HG02973 (cell line): ENCODE measurements at regions not wholly inside any gene's neighbourhood (a gene's known extent, or its start where the extent isn't known, plus 50 kb on each side); places are given as distances from the start of the nearest gene placed in this dataset.

Experiments
- ATAC-seq: cut with Tn5 transposase; IDR thresholded peaks from one replicate; pipeline ENCODE4 v1.9.1; 2021; ENCODE audit warnings: moderate library complexity; ENCODE audit not compliant: unreplicated experiment

GRCh38 chr18:76255070-76255683, 239.9 kb downstream of the ZNF516 start:
- no peak for ATAC-seq

- no peak for ATAC-seq
Observed at GRCh38 chr18:76252880-76253279, 242.2 kb downstream of the ZNF516 start.

DNA sequence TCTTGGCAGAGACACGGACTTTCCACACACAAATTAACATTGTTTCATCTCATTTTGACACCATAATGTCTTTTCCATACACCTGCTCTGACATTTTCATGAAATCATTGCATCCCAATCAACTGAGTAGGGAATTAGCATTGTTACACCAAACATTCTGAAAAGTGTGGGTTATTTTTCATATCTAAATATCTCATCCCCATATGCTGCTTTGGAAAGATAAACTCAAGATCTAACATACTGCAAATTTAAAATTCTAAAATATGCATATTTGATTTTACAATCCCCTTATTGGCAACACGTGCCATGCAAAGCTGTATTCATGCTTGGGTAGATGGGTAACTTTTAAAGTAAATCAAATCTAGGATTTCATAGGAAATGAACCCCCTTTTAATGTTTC, 242.9 kb downstream of the ZNF516 start:
- ATAC-seq: no peak

GRCh38 chr18:76251691-76252090, 243.4 kb downstream of the ZNF516 start:
- no peak for ATAC-seq

GRCh38 chr18:76246590-76246989, 248.5 kb downstream of the ZNF516 start:
- no peak for ATAC-seq

GRCh38 chr18:76234676-76235060, 260.4 kb downstream of the ZNF516 start:
- no peak for ATAC-seq

GRCh38 chr18:76233876-76234675, 261.0 kb downstream of the ZNF516 start:
- no peak for ATAC-seq

GRCh38 chr18:76233406-76233805, 261.6 kb downstream of the ZNF516 start:
- no peak for ATAC-seq

GRCh38 chr18:76232779-76233178, 262.3 kb downstream of the ZNF516 start:
- ATAC-seq: no peak

GRCh38 chr18:76232010-76232409, 263.0 kb downstream of the ZNF516 start:
- no peak for ATAC-seq

DNA sequence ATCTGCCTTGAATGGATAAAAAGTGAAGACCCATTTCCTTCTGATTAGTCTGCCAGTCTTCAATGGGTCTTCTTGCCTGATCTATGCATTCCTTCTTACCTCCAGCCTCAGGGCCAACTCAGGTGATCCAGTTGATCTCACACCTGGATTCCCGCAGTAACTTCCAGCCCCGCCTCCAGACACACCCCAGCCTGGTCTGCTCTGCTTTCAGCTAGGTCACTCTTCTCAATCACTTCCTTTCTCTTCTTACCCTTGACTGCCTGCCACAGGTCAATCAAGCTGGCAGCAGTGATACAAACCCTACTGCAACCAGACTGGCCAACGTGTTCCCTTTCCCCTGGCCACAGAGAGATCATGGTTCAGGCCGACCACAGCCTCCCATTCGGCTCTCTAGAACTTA, 263.6 kb downstream of the ZNF516 start:
- no peak for ATAC-seq

- ATAC-seq: no peak
Observed at GRCh38 chr18:76230791-76231190, 264.3 kb downstream of the ZNF516 start.

GRCh38 chr18:76228716-76229115, 266.3 kb downstream of the ZNF516 start:
- no peak for ATAC-seq

GRCh38 chr18:76227759-76228158, 267.3 kb downstream of the ZNF516 start:
- ATAC-seq: no peak

DNA sequence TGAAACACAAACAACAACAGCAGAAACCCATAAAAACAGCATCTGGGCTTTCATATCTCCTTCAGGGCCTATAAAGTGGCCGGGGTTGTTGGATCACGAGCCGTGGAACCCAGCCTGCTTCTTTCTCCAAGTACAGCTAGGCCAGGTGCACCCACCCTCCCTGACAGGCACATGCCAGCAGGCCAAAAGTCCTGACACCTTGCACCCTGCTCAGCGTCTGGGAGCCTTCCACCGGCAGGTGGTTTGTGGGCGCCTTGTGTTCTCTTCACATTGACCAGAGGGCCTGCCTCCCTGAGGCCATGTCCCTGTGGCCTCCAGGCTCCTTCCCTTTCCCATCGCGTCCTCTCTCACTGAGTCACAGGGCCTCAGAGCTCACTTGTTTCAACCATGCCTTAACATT, 271.6 kb downstream of the ZNF516 start:
- no peak for ATAC-seq

DNA sequence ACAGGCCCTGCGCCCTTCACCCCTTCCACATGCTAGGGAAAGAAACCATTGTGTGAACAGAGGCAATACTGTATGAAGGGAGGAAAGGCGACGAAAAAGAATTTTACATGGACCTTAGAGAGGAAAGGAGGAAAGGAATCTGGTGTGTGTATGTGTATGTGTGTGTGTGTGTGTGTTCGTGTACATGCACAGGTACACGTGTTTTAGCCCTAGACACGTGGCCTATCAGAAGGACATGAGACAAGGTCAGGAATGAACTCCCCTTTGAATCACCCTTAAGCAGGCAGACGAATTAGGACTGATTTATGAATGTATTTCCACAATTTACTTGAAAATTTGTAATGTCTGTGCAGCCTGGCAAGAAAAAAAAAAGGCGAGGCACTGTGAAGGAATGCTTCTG, 276.0 kb downstream of the ZNF516 start:
- ATAC-seq: no peak

GRCh38 chr18:76216096-76216495, 278.9 kb downstream of the ZNF516 start:
- ATAC-seq: no peak

DNA sequence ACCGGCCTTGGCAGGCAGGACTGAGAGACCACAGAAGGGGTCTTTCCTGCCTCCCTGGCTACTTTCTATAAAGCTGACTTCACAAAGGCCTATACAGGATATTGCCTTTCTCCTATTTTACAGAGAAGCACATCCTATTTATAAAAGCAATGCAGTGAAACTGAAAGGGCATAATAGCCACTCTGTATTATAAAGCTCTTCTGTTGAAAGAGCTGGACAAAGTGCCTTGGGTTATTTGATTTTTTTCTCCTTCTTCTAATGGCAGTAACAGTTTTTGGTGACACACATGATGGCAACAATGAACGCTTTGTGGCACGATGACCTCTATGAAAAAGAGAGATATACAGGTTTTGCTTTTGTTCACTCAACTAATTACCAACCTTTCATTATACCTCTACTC, 281.1 kb downstream of the ZNF516 start:
- ATAC-seq: no peak

DNA sequence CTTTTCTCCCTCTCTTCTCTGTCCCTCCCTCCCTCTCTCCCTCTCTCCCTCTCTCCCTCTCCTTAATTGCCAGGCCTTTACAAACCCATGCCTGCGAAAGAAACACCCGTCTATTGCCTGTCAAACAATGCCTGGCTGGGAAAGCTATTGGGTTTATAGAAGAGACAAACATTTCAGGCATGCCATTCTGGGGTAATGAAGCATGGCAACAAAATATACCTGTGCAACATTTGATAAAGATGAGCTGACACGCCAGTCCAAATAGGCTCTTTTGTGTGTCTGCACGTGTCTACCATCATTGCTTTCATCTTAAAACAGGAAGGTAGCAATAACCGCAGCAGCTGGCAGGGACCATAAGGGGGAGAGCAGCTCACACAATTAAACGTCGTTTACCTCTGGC, 282.1 kb downstream of the ZNF516 start:
- no peak for ATAC-seq

GRCh38 chr18:76209597-76209996, 285.4 kb downstream of the ZNF516 start:
- no peak for ATAC-seq

- no peak for ATAC-seq
Observed at GRCh38 chr18:76208678-76209306, 286.2 kb downstream of the ZNF516 start.

GRCh38 chr18:76205906-76206305, 289.1 kb downstream of the ZNF516 start:
- no peak for ATAC-seq
